Keratinocyte (primary cell): ENCODE measurements at regions not wholly inside any gene's neighbourhood (a gene's known extent, or its start where the extent isn't known, plus 50 kb on each side); places are given as distances from the start of the nearest gene placed in this dataset.

Source experiments
- DNase-seq: peaks from one replicate; pipeline ENCODE4 v3.0.0-alpha.2; 2011; ENCODE audit warnings: low read depth, missing footprints, low spot score
- FAIRE-seq: peaks from 2 replicates; lab custom pipeline; 2011; peaks lifted over from hg19 to GRCh38; lab: Jason Lieb, UNC
- H2AFZ ChIP-seq: 2 replicates; pipeline ENCODE4 v1.6.0; 2012; ENCODE audit warnings: low read length, control low read depth, inconsistent platforms; ENCODE audit not compliant: control insufficient read depth
- H3K27ac ChIP-seq: 2 replicates; pipeline ENCODE4 v1.5.1; 2011; ENCODE audit warnings: low read length; ENCODE audit not compliant: control insufficient read depth, insufficient read depth
- H3K27me3 ChIP-seq: 3 replicates; pipeline ENCODE4 v1.6.0; 2011; ENCODE audit warnings: low read length; ENCODE audit not compliant: control insufficient read depth, insufficient read depth; ENCODE audit errors: extremely low read depth
- H3K36me3 ChIP-seq, 2 experiments: 2 replicates in 1 of 2; 3 replicates in 1 of 2; pipeline ENCODE4 v1.5.1; 2011; ENCODE audit warnings: low read length in 2 of 2, mild to moderate bottlenecking in 1 of 2; ENCODE audit not compliant: control insufficient read depth in 2 of 2, insufficient read depth in 2 of 2; ENCODE audit errors: extremely low read depth in 1 of 2
- H3K4me1 ChIP-seq: 3 replicates; pipeline ENCODE4 v1.5.1; 2011; ENCODE audit warnings: low read length; ENCODE audit not compliant: control insufficient read depth, insufficient read depth; ENCODE audit errors: extremely low read depth
- H3K4me2 ChIP-seq: 3 replicates; pipeline ENCODE4 v1.6.0; 2011; ENCODE audit warnings: low read depth, low read length; ENCODE audit not compliant: control insufficient read depth, insufficient read depth; ENCODE audit errors: extremely low read depth
- H3K4me3 ChIP-seq, 3 experiments: fragments of 200-600 bp in 1 of 3; sonication (generic) in 1 of 3; 2 replicates in 2 of 3; 3 replicates in 1 of 3; pipeline ENCODE4 v1.5.1; 2011 to 2016; ENCODE audit warnings: low read length in 3 of 3, mild to moderate bottlenecking in 3 of 3, control low read depth in 2 of 3, inconsistent platforms in 1 of 3, low read depth in 1 of 3, mixed read lengths in 1 of 3, mixed run types in 1 of 3, moderate library complexity in 1 of 3; ENCODE audit not compliant: control insufficient read depth in 2 of 3, insufficient read depth in 2 of 3; ENCODE audit errors: extremely low read depth in 1 of 3
- H3K79me2 ChIP-seq: 2 replicates; pipeline ENCODE4 v1.6.0; 2012; ENCODE audit warnings: low read length; ENCODE audit not compliant: control insufficient read depth, insufficient read depth
- H3K9ac ChIP-seq: 3 replicates; pipeline ENCODE4 v1.6.0; 2011; ENCODE audit warnings: low read length; ENCODE audit not compliant: control insufficient read depth, insufficient read depth; ENCODE audit errors: extremely low read depth
- H3K9me1 ChIP-seq: 3 replicates; pipeline ENCODE4 v1.6.0; 2011; ENCODE audit warnings: low read length; ENCODE audit not compliant: control insufficient read depth, insufficient read depth; ENCODE audit errors: extremely low read depth
- H3K9me3 ChIP-seq: 2 replicates; pipeline ENCODE4 v1.5.1; 2012; ENCODE audit warnings: low read depth, low read length; ENCODE audit not compliant: control insufficient read depth
- H4K20me1 ChIP-seq: 3 replicates; pipeline ENCODE4 v1.6.0; 2011; ENCODE audit warnings: low read length; ENCODE audit not compliant: control insufficient read depth, insufficient read depth; ENCODE audit errors: extremely low read depth
- EZH2 ChIP-seq: IDR thresholded peaks from one replicate; pipeline ENCODE4 v1.6.1; 2012; ENCODE audit warnings: inconsistent platforms, mild to moderate bottlenecking, low read length, moderate library complexity
- dilution Hi-C: fragments of 300-500 bp; cut with MboI; formaldehyde crosslinking; loops from one replicate; pipeline ENCODE4 v1.7.0; 2020; ENCODE audit warnings: low sequenced_read_pairs; ENCODE audit not compliant: extremely low pct_ligation_motif_present
- TF ChIP-seq, protein P1 (sequence below), 3 experiments: IDR thresholded peaks in 1 of 3; conservative IDR thresholded peaks in 1 of 3; optimal IDR thresholded peaks in 1 of 3; 2 replicates in 2 of 3; 3 replicates in 1 of 3; pipeline versions ENCODE3 to v1.5.1; 2011; ENCODE audit warnings: low read length in 3 of 3, mild to moderate bottlenecking in 3 of 3, moderate library complexity in 2 of 3, control low read depth in 1 of 3, inconsistent platforms in 1 of 3; ENCODE audit not compliant: insufficient read depth in 2 of 3; ENCODE audit errors: extremely low read depth in 1 of 3

DNA sequence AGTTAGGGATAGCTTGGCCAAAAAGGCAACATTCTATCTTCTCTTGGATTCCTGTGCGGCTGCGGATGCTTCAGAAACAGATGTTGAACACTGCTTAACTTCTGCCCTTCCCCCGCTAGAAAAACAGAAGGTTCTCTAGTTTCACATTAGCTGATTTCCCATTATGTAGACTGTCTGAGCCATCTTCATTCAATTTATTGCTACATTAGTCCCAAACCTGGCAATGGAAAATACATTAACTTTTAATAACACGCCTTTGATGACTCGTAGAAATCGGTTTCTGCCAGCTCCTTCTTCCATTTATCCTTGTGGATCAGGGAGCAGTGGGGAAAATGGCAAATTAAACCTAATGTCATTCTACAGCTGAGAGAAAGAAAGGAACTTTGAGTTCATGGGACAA is 119.9 kb downstream of the SLC16A9 start:
- DNase-seq: no peak
- FAIRE-seq: no peak
- no peak for TF ChIP-seq EZH2
- H3K9ac ChIP-seq: no peak overlapping the region
- H2AFZ ChIP-seq: no peak overlapping the region
- H3K4me2 ChIP-seq: no peak overlapping the region
- H3K27me3 ChIP-seq: no peaks in the 10 kb centered on the region
- H3K27ac ChIP-seq: no peak overlapping the region
- dilution Hi-C loops: no loop called here
- no peaks in the 10 kb centered on the region for H3K36me3 ChIP-seq
- no peaks in the 10 kb centered on the region for H4K20me1 ChIP-seq
- H3K9me1 ChIP-seq: no peaks in the 10 kb centered on the region
- peaks cover 16% of the 10 kb centered on the region for H3K4me1 ChIP-seq
- H3K79me2 ChIP-seq: no peaks in the 10 kb centered on the region
- H3K4me3 ChIP-seq: no peak overlapping the region
- H3K9me3 ChIP-seq: no peaks in the 10 kb centered on the region

DNA sequence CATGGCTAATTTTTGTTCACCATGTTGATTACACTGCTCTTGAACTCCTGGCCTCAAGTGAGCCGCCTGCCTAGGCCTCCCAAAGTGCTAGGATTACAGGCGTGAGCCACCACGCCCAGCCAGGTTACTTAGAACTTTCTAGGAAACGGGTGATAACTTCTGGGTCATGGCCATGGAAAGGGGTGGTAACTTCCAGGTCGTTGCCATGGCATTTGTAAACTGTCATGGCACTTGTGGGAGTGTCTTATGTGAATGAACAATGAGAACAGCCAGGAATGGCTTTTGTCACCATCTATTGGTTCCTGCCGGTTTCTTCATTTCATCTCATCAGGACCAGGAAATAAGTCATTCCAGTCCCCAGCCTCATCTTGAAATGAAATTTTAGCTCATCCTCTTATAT is 120.9 kb downstream of the SLC16A9 start:
- Histone ChIP-seq H2AFZ (no peak overlapping the region), H3K27ac (no peak overlapping the region), H3K27me3 (no peaks in the 10 kb centered on the region), H3K4me1 (peaks cover 16% of the 10 kb centered on the region), H4K20me1 (no peaks in the 10 kb centered on the region), H3K9me1 (no peaks in the 10 kb centered on the region), H3K4me3 (no peak overlapping the region), H3K9ac (no peak overlapping the region), H3K36me3 (no peaks in the 10 kb centered on the region), H3K9me3 (no peaks in the 10 kb centered on the region), H3K4me2 (no peak overlapping the region), H3K79me2 (no peaks in the 10 kb centered on the region)
- TF ChIP-seq, protein P1, sequence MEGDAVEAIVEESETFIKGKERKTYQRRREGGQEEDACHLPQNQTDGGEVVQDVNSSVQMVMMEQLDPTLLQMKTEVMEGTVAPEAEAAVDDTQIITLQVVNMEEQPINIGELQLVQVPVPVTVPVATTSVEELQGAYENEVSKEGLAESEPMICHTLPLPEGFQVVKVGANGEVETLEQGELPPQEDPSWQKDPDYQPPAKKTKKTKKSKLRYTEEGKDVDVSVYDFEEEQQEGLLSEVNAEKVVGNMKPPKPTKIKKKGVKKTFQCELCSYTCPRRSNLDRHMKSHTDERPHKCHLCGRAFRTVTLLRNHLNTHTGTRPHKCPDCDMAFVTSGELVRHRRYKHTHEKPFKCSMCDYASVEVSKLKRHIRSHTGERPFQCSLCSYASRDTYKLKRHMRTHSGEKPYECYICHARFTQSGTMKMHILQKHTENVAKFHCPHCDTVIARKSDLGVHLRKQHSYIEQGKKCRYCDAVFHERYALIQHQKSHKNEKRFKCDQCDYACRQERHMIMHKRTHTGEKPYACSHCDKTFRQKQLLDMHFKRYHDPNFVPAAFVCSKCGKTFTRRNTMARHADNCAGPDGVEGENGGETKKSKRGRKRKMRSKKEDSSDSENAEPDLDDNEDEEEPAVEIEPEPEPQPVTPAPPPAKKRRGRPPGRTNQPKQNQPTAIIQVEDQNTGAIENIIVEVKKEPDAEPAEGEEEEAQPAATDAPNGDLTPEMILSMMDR (optimal IDR thresholded peaks at IDR 0.05 in 1 of 3, IDR thresholded peaks at IDR 0.05 in 1 of 3, conservative IDR thresholded peaks at IDR 0.05 in 1 of 3; ENCODE audit: extremely low read depth in 1 of 3, insufficient read depth in 2 of 3, low read length in 3 of 3): no peak
- TF ChIP-seq EZH2: no peak
- dilution Hi-C loops: no loop called here
- no peak for DNase-seq
- no peak for FAIRE-seq

DNA sequence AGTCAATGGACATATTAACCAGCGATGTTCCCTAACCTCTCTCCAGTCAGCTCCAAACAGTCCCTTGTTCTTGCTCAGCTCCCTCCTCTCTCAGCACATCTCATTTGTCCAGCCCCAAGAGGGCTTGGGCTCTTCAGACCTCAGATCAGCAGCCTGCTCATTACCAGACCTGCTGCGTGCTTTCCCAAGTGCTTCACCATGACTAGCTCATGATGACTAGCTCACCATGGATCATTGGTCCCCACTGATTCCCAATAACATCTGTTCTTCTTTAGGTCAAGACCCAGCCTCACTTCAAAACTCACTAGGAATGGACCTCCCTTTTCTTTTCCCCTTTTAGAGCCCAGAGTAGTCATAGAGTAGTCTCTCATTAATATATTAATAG is 121.9 kb downstream of the SLC16A9 start:
- H2AFZ ChIP-seq: no peak overlapping the region
- H4K20me1 ChIP-seq: no peaks in the 10 kb centered on the region
- no peaks in the 10 kb centered on the region for H3K27me3 ChIP-seq
- no peak overlapping the region for H3K4me3 ChIP-seq
- no peak for DNase-seq
- H3K27ac ChIP-seq: peak overlapping the region; percentile 38
- H3K4me2 ChIP-seq: no peak overlapping the region
- dilution Hi-C loops: no loop called here
- peaks cover 16% of the 10 kb centered on the region for H3K4me1 ChIP-seq
- no peaks in the 10 kb centered on the region for H3K79me2 ChIP-seq
- no peaks in the 10 kb centered on the region for H3K36me3 ChIP-seq
- FAIRE-seq: no peak
- H3K9me3 ChIP-seq: no peaks in the 10 kb centered on the region
- H3K9me1 ChIP-seq: no peaks in the 10 kb centered on the region
- TF ChIP-seq EZH2: no peak
- TF ChIP-seq, protein P1 (optimal IDR thresholded peaks at IDR 0.05 in 1 of 3, IDR thresholded peaks at IDR 0.05 in 1 of 3, conservative IDR thresholded peaks at IDR 0.05 in 1 of 3; ENCODE audit: extremely low read depth in 1 of 3, insufficient read depth in 2 of 3, low read length in 3 of 3): no peak
- H3K9ac ChIP-seq: no peak overlapping the region
